ENCODE measurements at regions not wholly inside any gene's neighbourhood (a gene's known extent, or its start where the extent isn't known, plus 50 kb on each side); places are given as distances from the start of the nearest gene placed in this dataset.

DNA sequence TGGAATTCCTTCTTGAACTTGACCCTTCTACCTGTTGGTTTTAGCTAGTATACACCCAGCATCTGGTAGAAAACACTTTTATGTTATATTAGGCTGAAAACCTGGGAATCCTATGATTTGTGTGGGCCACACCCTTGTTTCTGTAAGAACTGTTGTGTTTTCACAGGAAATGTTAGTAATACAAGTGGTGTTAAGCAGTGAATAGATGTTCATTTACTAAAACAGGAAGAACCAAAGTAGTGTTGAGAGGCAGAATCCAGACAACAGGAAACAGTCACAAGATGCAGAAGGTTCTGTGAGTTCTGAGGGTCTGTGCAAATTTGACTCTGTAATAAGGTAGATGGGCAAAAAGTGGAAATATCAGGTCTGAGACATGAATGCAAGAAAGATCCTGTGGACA, 73.0 kb upstream of the RAI14 start:
- TF ChIP-seq POLR2A (IDR thresholded peaks at IDR 0.05): no peak
- TF ChIP-seq, protein P1, sequence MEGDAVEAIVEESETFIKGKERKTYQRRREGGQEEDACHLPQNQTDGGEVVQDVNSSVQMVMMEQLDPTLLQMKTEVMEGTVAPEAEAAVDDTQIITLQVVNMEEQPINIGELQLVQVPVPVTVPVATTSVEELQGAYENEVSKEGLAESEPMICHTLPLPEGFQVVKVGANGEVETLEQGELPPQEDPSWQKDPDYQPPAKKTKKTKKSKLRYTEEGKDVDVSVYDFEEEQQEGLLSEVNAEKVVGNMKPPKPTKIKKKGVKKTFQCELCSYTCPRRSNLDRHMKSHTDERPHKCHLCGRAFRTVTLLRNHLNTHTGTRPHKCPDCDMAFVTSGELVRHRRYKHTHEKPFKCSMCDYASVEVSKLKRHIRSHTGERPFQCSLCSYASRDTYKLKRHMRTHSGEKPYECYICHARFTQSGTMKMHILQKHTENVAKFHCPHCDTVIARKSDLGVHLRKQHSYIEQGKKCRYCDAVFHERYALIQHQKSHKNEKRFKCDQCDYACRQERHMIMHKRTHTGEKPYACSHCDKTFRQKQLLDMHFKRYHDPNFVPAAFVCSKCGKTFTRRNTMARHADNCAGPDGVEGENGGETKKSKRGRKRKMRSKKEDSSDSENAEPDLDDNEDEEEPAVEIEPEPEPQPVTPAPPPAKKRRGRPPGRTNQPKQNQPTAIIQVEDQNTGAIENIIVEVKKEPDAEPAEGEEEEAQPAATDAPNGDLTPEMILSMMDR (IDR thresholded peaks at IDR 0.05): no peak
